ENCODE measurements at regions not wholly inside any gene's neighbourhood (a gene's known extent, or its start where the extent isn't known, plus 50 kb on each side); places are given as distances from the start of the nearest gene placed in this dataset.

DNA sequence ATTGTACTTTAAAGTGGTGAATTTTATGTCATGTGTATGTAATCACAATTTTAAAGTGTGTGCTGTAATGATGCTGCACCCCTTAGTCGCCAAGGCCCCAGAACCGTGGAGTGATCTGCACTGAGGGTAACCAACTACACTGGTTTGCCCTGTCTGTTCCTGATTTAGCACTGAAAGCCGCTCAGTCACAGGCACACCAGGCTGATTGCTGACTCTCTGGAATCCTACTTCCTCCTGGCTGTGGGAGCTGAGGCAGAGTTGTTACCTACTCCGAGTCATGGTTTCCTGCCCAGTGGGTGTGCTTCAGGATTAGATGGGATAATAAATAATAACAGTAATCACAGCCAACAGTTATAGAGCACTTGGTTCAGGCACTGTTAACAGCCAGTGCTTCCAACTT, 645.4 kb downstream of the BCOR start:
- no peak overlapping the region for H3K4me3 ChIP-seq (ENCODE audit: low read depth, low read length)
- TF ChIP-seq, protein P1, sequence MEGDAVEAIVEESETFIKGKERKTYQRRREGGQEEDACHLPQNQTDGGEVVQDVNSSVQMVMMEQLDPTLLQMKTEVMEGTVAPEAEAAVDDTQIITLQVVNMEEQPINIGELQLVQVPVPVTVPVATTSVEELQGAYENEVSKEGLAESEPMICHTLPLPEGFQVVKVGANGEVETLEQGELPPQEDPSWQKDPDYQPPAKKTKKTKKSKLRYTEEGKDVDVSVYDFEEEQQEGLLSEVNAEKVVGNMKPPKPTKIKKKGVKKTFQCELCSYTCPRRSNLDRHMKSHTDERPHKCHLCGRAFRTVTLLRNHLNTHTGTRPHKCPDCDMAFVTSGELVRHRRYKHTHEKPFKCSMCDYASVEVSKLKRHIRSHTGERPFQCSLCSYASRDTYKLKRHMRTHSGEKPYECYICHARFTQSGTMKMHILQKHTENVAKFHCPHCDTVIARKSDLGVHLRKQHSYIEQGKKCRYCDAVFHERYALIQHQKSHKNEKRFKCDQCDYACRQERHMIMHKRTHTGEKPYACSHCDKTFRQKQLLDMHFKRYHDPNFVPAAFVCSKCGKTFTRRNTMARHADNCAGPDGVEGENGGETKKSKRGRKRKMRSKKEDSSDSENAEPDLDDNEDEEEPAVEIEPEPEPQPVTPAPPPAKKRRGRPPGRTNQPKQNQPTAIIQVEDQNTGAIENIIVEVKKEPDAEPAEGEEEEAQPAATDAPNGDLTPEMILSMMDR (IDR thresholded peaks at IDR 0.05; ENCODE audit: low read depth, low read length), result no peak
- in situ Hi-C loops (cut with HindIII; ENCODE audit: low sequenced_read_pairs), result no loop called here
- DNase-seq (ENCODE audit: low read depth, low spot score), result no peak

DNA sequence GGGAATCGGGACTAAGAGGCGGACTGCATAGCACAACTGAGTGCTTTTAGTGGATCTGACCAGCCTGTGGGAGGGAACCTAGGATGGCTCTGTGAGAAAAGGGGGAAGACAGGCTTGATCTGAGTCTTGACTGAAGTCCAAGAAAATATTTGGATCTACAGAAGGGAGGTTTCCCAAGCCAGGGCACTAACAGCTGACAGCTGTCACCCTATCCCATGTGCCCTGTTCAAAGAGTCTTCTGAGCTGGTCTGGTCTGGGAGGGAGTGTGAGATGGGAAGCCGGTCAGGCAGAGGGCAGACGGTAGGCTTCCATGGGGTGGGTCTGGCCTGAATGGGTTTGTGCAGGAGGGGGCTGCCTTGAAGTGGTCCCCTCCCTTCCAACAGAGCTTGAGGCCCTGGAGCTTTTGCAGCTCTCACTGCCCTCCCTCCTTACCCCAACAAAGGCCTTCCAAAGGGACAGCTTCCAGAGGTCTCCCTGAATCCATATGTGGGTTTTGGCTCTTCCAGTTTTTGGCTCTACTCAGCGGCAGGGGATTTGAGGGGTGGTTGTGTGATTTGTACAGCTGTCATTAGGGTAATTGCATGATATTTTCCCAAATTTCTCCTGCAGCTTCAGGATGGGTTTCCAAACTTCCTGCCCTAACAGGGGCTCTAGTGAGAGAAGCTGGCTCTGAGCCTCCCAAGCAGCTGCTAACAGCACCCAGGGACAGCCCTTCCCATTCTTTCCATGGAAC, 643.7 kb downstream of the BCOR start:
- TF ChIP-seq, protein P1 (IDR thresholded peaks at IDR 0.05; ENCODE audit: low read depth, low read length), result no peak
- in situ Hi-C loops (cut with HindIII; ENCODE audit: low sequenced_read_pairs), result no loop called here
- H3K4me3 ChIP-seq (ENCODE audit: low read depth, low read length), result no peak overlapping the region
- DNase-seq (ENCODE audit: low read depth, low spot score), result no peak

DNA sequence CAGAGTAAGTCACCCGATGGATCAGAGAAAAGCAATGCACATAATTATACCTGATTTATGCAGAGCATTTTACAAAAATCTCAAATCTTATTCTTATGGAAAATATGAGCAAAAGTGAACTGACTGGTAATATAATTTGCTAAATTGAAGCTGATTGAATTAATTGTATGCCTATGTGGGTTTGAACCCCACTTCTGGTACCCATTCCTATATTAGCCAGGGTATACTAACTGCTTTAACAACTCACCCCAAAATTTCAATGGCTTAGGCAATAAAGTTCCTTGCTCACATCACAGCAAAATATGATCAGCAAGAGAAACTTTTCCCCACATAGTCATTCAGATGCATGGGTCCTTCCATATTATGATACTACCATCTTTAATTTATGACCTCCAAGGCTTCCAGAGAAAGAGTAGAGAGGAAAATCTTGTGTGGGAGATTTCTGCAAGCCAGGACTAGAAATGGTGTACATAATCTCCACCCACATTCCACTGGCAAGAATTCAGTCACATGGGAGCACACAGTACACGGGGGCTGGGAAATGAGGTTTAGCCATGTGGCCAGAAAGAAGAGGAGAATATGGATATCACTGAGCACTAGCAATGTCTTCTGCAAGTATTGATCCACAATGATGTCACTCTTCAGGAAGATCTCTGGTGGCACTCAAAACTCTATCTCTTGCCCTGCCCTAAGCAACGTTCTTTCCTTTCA, 640.7 kb downstream of the BCOR start:
- TF ChIP-seq, protein P1 (IDR thresholded peaks at IDR 0.05; ENCODE audit: low read depth, low read length), result no peak
- no peak for DNase-seq (ENCODE audit: low read depth, low spot score)
- in situ Hi-C loops (cut with HindIII; ENCODE audit: low sequenced_read_pairs), result no loop called here
- no peak overlapping the region for H3K4me3 ChIP-seq (ENCODE audit: low read depth, low read length)

DNA sequence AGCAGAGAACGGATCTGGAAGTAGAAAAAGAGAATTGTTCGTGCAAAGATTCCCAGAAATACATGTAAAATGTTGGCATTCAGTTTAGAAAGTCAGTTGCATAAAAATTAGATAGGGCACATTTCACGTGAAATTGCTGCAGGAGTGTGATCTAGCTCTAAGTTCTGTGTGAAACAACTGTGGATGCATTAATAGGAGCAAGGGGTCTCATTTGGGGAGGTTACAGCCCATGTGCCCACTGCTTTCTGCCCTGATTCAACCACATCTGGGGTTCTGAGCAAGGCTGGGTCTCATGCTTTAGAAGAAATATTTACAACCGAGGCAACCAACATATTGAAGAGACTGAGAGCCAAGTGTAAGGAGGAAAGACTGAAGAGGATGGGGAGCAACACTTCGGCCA, 639.0 kb downstream of the BCOR start:
- H3K4me3 ChIP-seq (ENCODE audit: low read depth, low read length), result no peak overlapping the region
- TF ChIP-seq, protein P1 (IDR thresholded peaks at IDR 0.05; ENCODE audit: low read depth, low read length), result no peak
- no peak for DNase-seq (ENCODE audit: low read depth, low spot score)
- in situ Hi-C loops (cut with HindIII; ENCODE audit: low sequenced_read_pairs), result no loop called here

DNA sequence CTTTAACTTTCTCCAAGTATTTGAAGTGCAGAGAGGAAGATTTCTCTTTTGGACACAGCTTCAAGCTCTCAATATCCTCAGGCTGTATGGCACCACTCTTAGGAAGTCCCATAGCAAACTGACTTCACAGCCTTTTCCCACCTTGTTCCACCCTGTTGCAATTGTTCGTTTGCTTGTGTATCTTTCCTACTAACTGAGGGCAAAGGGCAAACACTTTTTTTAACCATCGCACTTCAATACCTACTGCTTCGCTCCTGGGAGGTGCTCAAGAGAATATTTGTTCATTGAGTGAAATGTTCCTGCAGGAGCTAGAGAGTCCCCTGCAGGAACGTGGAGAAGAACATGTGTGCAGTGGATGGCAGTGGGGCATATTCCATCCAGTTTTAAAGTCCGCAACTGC, 638.6 kb downstream of the BCOR start:
- no peak overlapping the region for H3K4me3 ChIP-seq (ENCODE audit: low read depth, low read length)
- TF ChIP-seq, protein P1 (IDR thresholded peaks at IDR 0.05; ENCODE audit: low read depth, low read length), result no peak
- DNase-seq (ENCODE audit: low read depth, low spot score), result no peak
- in situ Hi-C loops (cut with HindIII; ENCODE audit: low sequenced_read_pairs), result no loop called here

DNA sequence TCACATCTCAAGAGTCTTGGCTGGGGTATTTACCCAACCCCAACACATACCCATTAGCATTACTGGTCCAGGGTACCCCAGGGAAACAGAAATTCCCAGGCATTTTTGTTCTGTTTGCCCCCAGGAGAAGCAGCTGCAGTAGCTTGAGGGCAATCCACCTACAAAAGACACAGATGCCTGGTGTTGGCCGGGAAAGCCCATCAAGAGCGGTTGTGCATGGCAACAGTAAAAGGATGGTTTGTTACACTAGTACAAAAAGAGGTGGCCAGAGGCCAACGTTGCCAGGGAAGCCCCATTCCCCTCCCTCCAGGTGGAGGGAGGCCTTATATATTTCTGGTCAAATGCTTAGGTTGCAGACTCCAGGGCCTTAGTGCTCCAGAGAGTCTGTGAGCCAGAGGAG, 637.8 kb downstream of the BCOR start:
- no peak for DNase-seq (ENCODE audit: low read depth, low spot score)
- in situ Hi-C loops (cut with HindIII; ENCODE audit: low sequenced_read_pairs), result no loop called here
- H3K4me3 ChIP-seq (ENCODE audit: low read depth, low read length), result no peak overlapping the region
- TF ChIP-seq, protein P1 (IDR thresholded peaks at IDR 0.05; ENCODE audit: low read depth, low read length), result no peak
